Inflammatory macrophage (primary cell): ENCODE measurements at regions not wholly inside any gene's neighbourhood (a gene's known extent, or its start where the extent isn't known, plus 50 kb on each side); places are given as distances from the start of the nearest gene placed in this dataset.

Experiments used
- DNase-seq, 2 donors: peaks; one replicate each; pipeline ENCODE4 v3.0.0-alpha.2; 2020 to 2022

DNA sequence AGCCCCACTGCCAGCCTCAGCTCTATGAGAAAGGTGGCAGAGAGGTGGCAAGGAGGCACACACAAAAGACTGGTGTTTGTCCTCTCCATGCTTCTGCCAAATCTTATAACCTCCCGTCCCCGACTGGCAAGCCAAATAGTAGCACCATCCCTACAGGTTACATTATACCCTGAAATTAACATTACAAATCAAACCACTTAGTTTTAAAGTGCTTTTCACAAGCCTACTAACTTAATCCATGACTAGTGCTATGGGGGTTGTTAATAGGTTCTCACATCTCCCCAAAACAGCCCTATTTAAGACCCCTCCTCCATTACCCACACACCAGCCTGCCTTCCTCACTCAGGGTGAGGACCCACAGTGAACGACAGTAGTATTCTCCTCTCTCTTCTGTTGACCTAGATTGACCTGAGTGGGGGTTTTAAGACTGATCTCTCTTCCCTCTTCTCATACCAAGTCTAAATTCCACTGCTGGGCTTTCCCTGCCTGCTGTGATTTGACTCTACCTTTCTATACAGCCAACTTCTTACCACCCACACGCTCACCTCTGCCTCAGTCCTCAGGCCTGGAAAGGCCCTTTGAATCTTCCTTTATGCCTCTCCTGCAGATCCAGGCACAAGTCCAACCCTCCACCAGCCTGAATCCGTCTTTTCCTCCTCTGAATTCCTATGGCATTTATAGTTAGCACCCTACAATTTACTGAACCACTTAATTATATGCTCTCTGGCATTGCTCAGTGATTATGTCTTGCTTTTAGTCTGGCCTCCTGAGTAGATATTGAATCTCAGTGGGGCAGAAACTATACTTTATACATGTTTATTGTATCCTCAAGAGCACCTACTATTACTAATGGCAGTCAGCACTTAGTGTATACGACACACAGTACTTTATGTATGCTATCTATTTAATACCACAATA is 116.1 kb downstream of the TMEM174 start:
- no peak for DNase-seq

DNA sequence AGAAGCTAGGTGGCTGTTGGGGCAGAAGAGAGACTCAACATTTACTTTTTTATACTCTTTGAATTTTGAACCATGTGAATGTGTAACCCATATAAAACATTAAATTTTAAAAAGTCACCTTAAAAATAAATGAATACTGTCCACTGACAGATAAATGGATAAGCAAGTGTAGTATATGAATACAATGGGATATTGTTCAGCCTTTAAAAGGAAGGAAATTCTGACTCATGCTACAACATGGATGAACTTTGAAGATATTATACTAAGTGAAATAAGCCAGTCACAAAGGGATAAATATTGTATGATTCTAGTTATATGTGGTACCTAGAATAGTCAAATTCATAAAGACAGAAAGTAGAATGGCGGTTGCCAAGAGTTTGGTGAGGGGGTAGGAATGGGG is 113.9 kb downstream of the TMEM174 start:
- no peak for DNase-seq

DNA sequence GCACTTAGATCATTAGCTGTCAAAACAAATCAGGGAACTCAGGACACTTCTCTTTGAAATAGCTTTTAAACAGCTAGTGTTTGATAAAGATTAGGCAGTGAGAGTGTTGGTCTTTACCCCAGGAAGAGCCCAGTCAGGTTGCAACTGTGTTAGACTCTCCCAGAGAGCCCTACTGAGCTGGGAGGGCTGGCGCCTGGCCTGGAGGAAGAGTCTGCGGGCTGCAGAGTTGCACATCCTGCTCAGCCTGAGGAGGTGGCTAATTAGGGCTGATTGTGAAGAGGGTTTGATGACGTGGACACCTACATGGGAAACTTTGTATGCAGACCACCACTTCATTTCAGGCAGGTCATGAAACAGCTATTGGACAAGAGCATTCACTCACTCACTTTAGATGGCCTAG is 112.0 kb downstream of the TMEM174 start:
- no peak for DNase-seq

DNA sequence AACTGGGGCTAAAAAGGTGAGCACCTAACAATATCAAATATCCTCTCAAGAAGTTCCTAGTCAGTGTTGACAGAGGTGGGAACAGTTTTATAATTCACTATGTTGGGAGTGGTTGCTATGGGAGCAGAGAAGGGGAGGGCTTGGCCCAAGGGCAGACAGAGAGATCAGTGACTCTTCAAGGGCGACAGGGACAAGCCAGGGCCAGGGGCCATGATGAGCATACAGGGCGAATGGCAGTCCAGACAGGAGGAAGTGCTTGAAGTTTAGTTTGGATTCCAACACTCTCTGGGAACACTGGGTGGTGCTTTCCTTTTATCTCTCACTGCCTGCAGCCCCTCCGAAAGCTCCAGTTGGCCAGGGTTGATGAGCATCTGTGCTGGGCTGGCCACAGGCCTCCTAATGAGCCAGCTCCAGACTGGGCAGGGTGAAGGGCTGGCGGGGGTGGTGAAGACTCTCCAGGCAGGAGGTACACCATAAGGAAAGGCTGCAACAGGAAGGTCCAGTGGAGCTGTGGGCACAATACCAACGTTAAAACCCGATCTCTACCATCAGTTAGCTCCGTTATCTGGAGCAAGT is 111.3 kb downstream of the TMEM174 start:
- no peak for DNase-seq

DNA sequence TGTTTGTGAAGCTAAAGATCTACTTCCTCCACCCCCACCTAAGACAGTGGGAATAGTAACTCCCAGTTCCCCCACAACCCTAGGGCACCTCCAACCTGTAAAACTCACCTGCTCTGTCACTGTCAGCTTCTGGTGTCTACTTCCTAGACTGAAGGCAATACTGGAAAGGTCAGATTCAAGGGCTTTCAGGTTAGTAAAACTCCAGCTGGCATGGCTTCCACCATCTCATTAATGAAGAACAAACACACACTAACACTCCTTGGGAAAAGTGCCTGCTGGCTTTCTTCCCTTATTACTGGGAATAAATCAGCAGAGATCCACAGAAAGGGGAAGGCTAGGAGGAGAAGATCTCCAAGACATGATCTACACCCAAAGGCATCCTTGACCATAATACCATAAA is 109.9 kb downstream of the TMEM174 start:
- no peak for DNase-seq

DNA sequence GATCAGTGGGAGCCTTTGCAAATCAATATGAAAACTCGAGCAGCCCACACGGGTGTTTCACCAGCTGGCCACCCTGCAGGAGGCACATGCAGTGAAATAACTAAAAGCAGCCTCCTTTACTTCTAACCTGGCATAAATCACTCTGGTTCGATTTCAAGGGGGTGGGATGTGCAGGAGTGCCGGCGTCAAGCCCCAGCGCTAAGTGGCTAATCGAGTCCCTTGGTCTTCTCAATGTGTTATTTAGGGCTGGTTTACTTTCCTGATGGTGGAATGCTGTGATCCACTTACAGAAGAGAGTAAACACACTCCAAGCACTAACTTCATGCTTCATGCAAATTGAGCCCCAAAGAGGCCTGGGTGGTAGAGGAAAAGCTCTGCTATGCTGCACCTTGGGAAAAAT is 109.4 kb downstream of the TMEM174 start:
- no peak for DNase-seq

DNA sequence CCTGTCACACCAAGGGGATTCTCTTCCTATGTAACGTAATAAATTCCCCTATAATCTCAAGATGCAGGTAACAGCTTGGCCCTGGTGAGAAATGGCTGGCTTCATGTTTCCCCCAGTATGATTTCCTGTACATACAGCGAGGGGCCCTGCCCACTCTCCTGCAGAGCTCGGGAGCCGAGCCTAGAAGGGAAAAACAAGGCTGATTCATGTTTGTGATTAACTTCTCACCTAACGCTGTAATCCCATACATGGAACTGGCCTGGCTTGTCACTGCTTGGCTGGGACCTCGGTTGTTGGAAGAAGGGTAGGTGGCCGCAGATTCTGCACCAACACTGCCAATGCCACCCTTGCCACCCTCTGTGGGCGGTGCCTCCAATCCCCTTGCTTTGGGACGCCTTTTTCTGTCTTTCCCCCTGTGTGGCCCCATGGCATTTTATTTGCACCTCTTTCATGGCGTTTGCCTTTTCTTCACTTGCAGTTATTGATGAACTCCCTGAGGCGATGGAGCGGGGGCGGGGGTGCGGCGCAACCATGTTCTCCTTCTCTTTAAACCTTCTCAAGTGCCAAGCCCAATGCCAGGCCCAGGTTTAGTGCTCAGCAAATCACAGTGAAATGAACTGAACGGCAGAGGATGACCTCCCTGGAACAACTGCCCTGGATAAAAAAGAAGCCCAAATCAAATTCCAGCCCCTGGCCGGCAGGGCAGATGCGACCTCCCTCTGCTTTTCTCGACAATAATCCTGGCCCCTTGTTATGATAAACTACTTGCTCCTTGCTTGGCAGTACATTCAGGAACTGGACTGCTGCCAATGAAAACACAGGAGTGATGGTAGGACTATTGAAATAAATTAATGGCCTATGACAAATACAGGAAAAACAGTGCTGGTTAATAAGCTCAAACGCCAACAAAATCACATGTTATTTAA is 108.1 kb downstream of the TMEM174 start:
- DNase-seq: no peak

DNA sequence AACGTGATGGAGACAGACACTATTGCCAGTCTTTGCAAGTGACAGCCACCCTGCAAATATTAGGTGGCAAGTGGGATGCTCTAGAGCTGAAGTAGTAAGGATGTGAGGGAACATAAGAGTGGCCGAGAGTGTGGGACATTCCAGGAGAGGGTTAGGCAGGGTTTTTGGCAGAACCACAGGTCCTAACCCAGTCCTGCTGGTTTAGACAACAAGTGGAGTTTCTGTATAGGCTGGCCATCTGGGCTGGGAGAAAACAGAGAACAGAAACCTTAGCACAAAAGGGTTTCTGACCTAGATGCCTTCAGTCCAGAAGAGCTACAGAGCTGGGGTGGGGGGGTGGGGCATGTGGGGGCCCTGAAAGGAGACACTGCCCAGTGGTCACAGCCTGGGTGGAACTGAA is 107.4 kb downstream of the TMEM174 start:
- DNase-seq: no peak

DNA sequence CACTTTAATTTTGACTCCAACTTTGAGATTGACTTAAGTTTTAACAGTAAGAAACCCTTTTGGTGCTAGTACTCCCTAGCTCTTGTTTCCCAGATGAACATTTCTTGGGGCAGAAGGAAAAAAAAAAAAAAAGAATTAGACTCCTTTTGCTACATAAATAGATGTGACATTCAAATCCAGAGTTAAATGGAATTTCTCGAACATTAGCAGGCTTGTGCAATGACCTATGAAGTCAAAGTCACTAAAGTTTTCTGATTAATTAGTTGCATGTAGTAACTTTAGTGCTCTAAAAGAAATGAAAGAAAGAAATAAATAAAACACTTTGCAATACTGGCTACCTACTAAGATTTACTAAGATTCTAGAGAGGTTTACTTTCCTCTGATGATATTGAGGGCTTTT is 106.8 kb downstream of the TMEM174 start:
- no peak for DNase-seq

DNA sequence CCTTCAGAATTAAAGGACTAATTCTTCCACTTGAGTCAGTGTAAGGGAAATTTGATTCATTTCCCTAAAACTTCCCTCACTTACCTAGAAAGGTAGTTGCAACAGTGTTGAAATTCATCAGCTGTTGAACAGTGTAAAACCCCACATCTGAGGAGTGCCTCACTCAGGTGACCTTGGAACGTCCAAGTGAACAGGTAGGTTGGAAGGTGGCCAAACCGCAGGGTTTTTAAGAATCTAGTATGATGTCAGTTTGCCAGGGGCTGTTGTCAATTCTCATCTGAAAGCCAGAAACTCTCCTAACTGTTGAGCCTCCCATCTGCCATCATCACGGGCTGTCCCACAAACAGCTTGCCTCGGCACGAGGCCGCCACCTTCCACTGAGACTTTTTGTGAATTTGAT is 105.7 kb downstream of the TMEM174 start:
- DNase-seq: no peak

DNA sequence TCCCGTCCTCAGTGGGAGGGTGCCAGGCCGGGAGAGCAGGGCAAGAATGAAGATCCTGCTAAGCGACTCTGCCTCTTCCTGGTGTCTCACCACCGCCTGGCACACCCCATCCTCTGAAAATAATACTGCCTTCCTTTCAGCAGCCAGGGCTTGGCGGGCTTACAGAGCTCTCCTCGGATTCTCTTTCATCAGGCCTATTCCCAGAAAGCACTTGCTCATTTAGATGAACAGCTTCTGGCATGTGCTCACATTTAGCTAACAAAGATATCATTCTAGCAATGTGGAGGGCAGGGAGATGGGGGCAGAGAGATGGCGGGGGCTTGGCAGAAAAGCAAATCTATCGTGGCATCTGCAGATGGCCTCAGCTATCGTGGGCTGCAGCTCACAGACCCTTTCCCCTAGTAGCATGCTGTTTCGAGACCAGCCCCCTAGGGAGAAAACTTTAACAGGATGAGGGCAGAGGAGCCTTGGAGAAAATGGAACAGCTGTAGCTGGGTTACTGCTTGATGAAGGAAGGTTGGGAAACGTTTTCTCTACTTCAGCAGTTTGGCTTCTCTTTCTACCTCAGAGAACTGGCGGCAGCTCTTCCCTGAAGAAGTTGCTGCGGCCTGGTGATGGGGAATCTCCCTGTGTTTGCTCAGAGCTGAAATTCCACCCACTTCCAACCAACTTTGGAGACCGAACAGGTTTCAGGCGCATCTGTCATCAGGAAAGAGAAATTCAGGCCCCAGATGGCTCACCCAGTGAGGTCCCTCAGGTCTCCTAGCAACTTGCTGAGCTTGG is 102.1 kb downstream of the TMEM174 start:
- no peak for DNase-seq

DNA sequence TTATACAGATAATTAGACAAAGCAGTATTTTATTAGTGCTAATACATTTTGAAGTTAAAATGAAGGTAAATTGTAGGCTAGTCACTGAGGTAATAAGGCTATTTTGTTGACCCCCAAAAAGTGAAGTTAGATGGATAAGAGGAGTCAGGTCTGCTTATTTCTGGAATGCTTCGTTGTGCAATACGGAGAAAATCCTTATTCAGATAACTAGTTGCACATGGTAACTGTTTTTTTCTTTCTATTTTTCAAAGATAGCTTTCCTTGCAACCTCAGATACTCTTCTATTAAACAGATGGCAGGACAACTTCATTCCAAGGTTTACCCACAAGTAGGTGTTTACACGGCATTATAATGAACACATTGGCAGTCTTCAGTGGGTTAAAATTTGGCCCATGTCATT is 101.1 kb downstream of the TMEM174 start:
- DNase-seq: no peak

DNA sequence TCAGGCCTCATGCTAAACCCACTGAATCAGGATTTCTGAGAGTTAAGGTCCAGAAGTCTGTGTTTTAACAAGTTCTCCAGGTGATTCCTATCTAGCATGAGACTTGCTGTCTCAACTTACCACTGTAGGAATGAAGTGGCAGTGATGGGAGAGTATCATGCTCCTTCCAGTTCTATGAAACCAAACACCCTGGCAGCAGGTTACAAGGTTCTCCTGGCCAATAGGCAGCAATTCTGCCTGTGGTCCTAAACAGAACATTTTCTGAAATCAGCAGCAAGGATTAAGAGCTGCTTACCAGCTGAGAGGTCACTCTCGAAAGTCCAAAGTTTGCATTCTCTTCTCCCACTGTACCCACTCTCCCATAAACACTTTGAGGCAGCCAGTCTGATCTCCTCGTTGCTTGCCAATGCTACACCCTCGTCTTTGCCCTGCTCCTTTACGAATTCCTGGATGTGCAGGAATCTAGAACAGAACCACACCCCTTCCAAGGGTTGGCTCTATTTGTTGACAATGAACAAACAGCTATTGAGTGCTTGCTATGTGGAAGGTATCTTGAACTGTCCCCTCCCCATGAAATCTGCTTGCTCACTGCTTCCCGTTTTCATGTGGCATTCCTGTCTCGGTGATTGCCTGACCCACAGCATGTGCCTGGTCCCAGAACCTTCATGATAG is 100.5 kb downstream of the TMEM174 start:
- DNase-seq: no peak

DNA sequence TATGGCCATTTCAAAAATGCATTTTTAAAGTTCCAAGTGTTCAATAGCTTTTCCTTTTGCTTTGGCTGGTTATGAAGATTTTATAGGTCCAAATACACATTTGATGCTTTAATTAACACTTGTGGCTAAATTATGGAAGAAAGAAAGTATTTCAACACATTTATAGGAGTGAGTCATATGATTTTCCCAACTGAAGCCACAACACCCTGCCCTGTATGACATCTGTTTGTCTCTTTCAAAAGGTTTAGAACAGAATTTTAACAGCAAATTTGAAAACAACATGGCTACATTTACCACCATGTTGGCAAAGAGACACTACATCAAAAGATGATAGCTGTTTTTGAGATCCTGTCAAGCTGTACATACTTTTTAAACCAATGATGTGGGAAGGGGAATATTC is 99.4 kb downstream of the TMEM174 start:
- no peak for DNase-seq

DNA sequence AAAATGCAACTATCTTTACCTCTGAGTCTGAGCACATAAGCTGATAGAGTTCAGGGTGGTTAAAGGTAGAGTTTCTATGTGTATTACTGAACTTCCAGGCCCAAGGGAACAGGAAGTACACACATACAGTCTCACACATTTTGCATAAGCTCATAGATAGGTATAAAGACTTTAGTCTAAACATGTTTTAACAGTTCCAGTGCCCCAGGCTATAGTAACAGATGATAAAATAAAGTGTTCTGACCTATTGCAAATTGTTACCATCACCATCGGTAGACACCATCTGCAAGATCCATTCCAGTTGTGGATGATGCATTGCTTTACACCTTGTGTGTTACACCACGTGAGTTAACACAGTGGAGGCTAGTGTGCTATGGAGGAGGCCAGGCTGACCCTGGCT is 95.8 kb downstream of the TMEM174 start:
- DNase-seq: no peak

DNA sequence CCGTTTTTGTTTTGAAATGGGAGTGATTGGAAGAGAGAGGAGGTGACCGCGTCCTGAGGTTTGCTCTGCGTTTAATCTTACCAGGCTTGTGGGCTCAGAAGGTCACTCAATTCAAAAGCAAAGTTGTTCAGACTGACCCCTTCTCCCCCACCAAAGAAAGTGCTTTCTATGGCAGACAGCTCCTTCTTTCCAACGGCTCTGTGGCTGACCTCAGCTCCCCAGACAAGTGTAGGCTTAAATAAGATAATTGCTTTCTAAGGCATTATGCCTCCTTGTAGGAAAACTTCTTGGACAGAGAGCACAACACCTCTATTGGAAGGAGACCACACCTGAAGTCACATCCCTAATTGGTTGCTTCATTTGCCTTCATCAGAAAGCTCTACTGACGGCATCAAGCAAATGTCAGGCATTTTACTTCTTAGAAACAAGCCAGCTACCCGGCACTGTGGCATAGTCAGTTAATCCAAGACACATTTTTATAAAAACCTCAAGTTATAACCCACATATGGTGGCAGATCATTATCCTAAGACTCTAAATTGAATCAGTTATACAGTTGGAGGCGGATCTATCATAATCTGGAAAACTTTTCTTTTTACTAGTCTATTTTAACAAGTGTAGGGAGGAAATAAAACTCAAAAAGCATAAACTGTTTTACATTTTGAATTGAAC is 94.9 kb downstream of the TMEM174 start:
- no peak for DNase-seq

DNA sequence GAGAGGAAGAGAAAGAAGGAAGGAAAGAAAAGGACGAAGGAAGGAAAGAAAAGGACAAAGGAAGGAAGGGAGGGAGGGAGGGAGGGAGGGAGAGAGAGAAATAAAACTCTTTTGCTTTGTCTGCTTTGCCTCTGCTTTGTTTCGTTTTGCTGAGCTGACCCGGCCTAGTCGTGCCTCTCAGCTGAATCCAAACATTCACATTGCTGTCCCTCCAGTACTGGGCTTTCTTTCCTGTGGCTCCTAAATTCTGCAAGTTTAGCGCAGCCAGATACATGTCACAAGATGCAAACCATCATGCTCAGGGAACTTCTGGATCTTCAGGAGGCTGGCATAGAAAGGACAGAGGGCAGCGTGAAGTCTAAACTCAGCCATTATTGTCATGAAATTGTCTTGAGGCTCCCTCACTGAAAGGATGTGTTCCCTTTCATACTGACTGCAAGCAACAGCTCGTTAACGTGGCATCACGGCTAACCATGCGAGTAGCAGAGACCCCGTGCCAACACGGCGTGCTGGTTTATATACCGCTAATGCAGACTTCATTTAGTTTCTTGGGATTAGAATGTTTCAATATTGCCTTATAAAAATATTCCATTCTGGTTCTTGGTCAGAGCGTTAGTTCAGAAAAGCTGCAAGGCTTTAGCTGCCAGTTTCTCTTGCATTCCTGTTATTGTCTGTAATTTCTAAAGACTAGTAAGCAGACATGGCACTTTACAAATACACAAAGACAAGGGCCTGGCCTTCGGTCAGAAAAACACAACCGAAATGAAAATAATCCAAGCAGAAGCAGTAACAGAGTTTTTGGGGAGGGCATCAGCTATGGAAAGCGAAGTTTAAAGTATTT is 94.2 kb downstream of the TMEM174 start:
- no peak for DNase-seq

DNA sequence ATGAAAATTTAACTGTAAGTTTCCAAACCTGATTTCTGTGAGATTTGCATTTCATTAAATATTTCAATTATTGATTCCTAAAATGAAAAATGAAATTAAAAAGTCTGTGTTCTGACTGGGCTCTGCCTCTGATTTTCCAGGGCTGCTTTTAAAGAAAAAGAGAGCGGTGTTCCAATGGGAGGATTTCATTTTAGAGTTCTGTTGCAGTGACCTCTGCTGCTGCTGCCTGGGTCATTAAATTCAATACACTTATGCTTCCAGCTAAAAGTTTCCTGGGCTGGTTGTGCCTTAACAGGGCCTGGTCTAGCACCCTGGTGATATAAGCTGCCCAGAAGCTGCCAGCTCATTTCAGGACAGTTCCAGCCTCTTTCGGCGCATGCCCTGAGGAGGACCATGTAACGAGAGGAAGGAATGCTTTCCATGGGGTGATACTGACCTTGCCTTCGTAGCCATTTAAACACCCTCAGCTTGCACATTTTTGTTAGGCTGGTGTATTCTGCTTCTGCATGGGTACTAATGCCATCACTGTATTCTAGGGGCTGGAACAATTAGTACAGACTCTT is 93.3 kb downstream of the TMEM174 start:
- DNase-seq: no peak

DNA sequence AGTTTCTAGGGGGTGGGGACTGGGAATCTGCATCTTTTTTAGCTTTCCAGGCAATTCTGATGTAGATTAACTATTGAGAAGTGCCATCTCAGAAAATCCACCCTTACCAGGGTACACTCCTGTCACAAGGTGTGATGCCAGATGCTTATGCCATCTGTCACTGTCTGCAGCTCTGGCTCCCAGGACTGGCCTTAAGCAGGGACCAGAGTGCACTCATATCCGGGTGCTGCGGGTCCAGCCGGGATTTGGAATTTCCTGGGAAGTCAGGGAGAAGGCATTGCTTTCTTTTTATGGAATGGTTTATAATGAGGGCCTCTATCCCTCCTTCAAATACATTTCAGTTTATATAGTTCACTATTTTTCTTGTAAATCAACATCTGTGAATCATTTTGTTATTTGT is 92.6 kb downstream of the TMEM174 start:
- no peak for DNase-seq

DNA sequence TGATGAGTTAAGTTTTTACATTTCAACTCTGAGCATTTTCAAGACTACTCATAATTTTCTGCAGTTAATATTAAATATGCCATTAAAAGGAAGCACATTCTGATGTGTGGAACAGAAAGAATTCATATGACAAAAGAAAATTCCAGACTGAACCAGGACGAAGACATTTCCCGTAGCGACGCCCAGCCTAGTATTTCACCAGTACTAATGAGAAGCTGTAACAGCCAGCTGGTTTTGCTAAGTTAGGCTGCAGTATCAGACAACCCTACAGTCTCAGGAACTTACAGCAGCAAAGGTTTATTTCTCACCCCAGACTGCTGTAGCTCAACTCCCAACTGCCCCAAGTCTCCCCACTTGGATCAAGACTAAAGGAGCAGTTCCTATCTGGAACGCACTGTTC is 91.6 kb downstream of the TMEM174 start:
- no peak for DNase-seq
